Ishikawa (cell line): ENCODE measurements at regions not wholly inside any gene's neighbourhood (a gene's known extent, or its start where the extent isn't known, plus 50 kb on each side); places are given as distances from the start of the nearest gene placed in this dataset.

Experiments used
- CEBPB ChIP-seq: IDR thresholded peaks from 2 replicates; pipeline ENCODE4 v1.6.1; 2012
- CREB1 ChIP-seq: IDR thresholded peaks from 2 replicates; pipeline ENCODE4 v1.6.1; 2012; ENCODE audit warnings: low read depth
- EGR1 ChIP-seq: IDR thresholded peaks from 2 replicates; pipeline ENCODE4 v1.6.1; 2012
- MAX ChIP-seq: IDR thresholded peaks from 2 replicates; pipeline ENCODE4 v1.6.1; 2012
- NFIC ChIP-seq: IDR thresholded peaks from 2 replicates; pipeline ENCODE4 v1.6.1; 2012
- RAD21 ChIP-seq: IDR thresholded peaks from 2 replicates; pipeline ENCODE4 v1.6.1; 2012; ENCODE audit warnings: low read depth
- REST ChIP-seq: IDR thresholded peaks from 2 replicates; pipeline ENCODE4 v1.6.1; 2012; ENCODE audit warnings: low read depth, mild to moderate bottlenecking
- TAF1 ChIP-seq: IDR thresholded peaks from 2 replicates; pipeline ENCODE4 v1.6.1; 2012; ENCODE audit warnings: low read depth, mild to moderate bottlenecking
- TCF12 ChIP-seq: IDR thresholded peaks from 2 replicates; pipeline ENCODE4 v1.6.1; 2012; ENCODE audit warnings: low read depth
- USF1 ChIP-seq: IDR thresholded peaks from 2 replicates; pipeline ENCODE4 v1.6.1; 2012
- YY1 ChIP-seq: IDR thresholded peaks from 2 replicates; pipeline ENCODE4 v1.6.1; 2012; ENCODE audit warnings: low read depth

- TF ChIP-seq CEBPB (no peak), MAX (no peak), EGR1 (no peak), YY1 (no peak), NFIC (no peak), TCF12 (no peak), TAF1 (no peak), RAD21 (no peak), REST (no peak), CREB1 (no peak), USF1 (no peak)
These were observed 815.1 kb upstream of the POU3F4 start for GRCh38 chrX:82692991-82693390.
